Ramos (cell line): ENCODE measurements at regions not wholly inside any gene's neighbourhood (a gene's known extent, or its start where the extent isn't known, plus 50 kb on each side); places are given as distances from the start of the nearest gene placed in this dataset.

Source experiments
- in situ Hi-C: fragments of 300-500 bp; cut with MboI; formaldehyde crosslinking; loops from one replicate; pipeline ENCODE4 v1.14.3; 2022; ENCODE audit warnings: low sequenced_read_pairs; ENCODE audit not compliant: unreplicated experiment

DNA sequence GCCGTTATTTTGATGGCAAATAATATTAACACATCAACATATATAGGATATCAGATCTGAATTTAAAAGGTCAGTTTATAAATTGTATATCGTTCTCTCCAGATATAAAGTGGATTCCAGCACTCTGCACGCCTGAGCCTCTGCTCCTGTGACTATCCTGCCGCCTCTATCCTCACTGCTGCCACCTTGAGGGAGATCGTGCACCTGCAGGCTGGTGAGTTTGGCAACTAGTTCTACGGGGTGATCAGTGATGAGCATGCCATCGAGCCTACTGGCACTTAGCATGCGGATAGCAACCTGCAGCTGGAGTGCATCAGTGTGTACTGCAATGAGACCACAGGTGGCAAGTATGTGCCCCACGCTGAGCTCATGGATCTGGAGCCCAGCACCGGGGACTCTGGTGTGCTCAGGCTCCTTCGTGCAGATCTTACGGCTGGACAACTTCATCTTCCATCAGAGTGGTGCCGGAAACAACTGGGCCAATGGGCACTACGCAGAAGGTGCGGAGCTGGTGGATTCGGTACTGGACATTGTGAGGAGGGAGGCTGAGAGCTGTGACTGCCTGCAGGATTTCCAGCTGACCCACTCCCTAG is 84.9 kb downstream of the FBXO5 start:
- in situ Hi-C loops = no loop called here

DNA sequence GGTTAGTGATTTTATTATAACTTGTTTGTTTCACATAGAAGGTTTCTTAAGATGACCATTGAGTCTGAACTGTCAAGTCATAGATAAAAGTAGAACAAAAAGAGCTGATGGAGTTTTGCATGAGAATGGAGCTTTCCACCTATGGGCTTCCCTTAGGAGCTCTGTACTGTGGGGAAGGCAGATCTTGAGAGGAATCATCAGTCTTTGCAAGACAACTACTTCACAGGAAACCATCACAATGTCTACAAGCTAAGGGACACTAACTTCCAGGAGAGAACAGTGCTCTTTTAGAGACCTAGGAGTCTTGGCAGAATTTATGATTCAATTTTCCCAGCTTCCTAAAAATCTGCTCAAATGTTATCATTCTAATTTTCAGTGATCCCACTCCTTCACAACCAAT is 78.2 kb downstream of the FBXO5 start:
- in situ Hi-C loops = no loop called here

DNA sequence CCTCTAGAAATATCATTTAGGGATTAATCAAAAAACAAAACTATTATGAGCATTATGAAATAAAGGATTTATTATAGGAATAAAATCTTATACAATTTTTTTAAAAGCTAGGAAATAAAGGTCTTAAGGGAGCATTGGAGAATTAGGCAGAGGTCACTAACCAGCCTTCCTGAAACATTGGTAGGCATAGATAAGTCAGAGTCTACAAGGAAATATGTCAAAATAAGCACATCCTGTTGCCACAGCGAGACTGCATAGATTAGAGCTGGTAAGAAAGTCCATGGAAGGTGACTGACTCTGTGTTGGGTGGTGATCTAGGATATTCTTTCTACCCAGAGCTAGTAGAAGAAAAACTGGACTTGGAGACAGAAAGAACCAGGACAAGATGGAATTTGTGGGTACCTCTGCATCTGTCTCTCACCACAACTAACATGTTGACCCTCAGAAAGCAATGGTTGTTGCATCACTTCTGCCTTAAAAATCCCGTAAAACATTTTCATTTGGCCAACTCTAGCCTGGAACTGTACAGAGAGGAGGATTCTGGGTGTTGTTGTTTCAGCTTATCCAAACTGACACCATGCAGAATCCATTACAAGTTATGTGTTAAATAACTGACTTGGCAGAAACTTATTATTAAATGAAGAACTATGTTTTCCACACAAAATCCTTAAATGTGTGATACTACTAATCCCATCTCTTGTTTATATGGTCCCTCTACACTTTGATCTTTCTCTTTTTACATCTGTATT is 77.1 kb downstream of the FBXO5 start:
- in situ Hi-C loops = no loop called here

DNA sequence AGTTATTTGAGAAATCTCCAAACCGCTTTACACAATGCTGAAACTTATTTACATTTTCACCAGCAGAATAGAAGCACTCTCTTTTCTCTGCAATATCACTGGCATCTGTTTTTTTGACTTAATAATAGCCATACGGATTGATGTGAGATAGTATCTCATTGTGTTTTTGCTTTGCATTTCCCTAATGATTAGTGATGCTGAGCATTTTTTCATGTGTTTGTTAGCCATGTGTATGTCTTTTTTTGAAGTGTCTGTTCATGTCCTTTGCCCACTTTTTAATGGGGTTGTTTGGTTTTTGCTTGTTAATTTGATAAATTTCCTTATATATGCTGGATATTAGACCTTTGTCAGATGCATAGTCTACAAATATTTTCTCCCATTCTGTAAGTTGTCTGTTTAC is 73.6 kb downstream of the FBXO5 start:
- in situ Hi-C loops = no loop called here

DNA sequence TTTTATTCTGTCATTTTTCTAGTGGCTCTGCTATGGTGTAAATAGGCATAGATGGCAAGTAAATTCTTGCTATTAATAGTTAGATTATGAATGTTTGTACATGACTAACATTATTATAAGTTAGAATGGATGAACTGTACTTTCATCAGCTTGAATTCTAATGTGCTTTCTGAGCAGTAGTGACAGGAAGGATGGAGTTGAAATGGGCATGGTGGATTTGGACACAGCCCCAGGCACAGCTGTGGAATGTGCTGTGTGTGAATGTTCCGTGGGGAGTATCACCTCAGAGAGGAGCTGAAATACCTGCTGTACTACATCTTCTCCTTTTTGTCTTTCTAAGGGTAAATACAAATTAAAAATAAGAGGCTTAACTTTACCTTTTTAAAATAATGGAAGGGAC is 66.8 kb downstream of the FBXO5 start:
- in situ Hi-C loops = no loop called here

DNA sequence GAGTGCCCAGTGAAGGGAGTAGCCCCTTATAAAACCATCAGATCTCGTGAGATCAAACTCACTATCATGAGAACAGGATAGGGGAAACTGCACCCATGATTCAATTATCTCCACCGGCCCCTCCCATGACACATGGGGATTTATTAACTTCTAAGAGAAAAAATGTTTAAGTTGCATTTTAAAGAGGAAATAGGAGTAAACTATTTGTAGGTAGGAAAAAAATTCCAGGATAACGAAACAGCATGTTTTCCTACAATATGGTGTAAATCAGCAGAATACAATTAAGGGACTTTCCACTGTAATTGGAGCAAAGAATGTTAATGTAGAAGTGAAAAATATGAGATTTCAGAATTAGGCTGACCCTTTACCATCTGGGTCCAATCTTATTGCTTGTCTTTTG is 63.9 kb downstream of the FBXO5 start:
- in situ Hi-C loops = no loop called here

DNA sequence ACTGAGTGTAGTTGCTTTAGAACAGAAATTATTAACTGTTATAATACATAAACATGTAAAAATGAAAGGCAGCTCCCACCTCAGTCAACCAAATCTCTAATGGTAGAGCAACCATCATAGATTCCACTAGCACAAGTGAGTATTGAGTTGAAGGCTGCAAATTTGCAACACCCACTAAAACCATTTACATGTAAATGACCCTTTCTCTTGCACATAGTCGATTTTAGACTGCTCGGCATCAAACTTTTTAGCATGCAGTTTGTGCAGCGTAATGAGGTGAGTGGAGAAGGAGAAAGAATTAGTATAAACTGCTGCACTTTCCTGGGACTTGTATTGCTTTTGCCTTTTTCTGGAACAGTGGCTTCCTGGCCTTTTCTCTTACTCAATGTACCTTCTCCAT is 62.8 kb downstream of the FBXO5 start:
- in situ Hi-C loops = no loop called here
